ENCODE measurements at regions not wholly inside any gene's neighbourhood (a gene's known extent, or its start where the extent isn't known, plus 50 kb on each side); places are given as distances from the start of the nearest gene placed in this dataset.

DNA sequence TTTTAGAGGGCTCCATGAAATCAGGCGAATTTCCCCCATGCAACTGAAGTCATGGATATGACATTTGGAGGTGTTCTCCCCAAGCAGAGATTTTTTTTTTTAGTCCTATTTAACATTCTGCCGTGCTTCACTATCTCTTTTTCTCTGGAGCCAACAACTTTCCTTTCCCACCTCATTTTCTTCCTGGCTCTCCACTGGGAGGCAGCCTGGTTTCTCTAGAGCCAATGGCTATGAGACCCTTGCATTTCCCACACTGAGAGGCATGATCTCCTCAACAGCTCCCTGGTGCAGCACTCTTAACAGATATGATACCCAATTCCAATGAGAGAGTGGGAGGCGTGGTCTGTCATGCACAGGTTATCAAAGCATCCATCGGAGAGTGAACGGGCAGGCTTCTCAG lies 310.8 kb downstream of the DRD1 start:
- no peak for DNase-seq (ENCODE audit: low read depth)
- TF ChIP-seq, protein P1, sequence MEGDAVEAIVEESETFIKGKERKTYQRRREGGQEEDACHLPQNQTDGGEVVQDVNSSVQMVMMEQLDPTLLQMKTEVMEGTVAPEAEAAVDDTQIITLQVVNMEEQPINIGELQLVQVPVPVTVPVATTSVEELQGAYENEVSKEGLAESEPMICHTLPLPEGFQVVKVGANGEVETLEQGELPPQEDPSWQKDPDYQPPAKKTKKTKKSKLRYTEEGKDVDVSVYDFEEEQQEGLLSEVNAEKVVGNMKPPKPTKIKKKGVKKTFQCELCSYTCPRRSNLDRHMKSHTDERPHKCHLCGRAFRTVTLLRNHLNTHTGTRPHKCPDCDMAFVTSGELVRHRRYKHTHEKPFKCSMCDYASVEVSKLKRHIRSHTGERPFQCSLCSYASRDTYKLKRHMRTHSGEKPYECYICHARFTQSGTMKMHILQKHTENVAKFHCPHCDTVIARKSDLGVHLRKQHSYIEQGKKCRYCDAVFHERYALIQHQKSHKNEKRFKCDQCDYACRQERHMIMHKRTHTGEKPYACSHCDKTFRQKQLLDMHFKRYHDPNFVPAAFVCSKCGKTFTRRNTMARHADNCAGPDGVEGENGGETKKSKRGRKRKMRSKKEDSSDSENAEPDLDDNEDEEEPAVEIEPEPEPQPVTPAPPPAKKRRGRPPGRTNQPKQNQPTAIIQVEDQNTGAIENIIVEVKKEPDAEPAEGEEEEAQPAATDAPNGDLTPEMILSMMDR (conservative IDR thresholded peaks at IDR 0.05; ENCODE audit: low read length) = no peak
- no peak overlapping the region for H3K4me3 ChIP-seq (ENCODE audit: low read length)

DNA sequence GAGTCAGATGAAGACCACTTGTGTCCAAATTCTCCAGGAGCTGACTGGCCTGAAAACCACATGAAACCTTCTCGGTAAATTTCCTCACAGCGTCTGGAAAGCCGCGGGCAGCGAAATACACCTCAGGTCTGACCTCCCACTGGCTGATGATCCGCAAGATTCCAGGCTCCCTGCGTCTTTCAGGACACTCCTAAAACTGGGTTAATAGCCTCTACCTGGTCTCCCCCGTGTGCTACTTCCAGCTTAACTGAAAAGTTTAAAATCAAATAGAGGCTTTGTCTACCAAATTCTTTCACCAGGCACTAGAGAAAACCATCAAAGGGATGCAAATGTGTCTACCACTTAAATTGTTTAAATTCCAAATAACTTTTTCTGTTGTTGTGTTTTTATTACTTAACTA lies 312.6 kb downstream of the DRD1 start:
- DNase-seq (ENCODE audit: low read depth) = no peak
- H3K4me3 ChIP-seq (ENCODE audit: low read length) = no peak overlapping the region
- TF ChIP-seq, protein P1 (conservative IDR thresholded peaks at IDR 0.05; ENCODE audit: low read length) = no peak

DNA sequence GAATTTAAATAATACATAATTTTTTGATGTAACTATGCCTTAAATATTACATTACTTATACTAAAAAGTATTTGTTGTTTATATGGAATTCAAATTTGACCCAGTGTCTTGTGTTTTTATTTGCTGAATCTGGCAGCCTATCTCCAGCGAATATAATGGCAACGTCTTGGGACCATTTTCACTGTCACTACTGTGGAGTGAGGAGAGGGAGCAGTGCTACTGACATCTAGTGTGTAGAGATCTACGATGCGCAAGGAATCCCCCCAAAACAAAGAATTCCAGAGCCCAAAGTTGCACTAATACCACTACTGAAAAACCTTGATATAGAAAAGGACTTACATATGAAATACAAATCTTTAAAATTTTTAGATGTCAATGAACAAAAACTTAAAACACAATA lies 314.4 kb downstream of the DRD1 start:
- no peak overlapping the region for H3K4me3 ChIP-seq (ENCODE audit: low read length)
- no peak for DNase-seq (ENCODE audit: low read depth)
- TF ChIP-seq, protein P1 (conservative IDR thresholded peaks at IDR 0.05; ENCODE audit: low read length) = no peak

DNA sequence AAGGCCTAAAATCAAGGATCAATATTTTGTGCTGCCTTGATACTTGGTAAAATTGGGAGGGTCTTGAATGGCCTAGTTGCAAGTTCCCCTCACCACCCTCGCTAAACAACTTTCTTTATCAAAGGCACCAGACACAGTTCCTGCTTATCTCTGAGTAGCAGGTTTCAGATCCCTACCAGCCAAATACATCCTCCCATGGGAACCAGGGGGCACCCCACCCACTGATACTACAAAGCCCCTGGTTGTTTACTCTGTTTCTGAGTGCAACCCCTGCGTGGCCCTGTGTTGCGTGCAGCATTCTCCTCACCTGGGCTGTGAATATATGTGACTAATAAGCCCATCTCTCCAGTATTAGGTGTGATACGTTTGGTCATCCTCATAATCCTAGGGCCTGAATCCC lies 314.9 kb downstream of the DRD1 start:
- DNase-seq (ENCODE audit: low read depth) = no peak
- no peak overlapping the region for H3K4me3 ChIP-seq (ENCODE audit: low read length)
- TF ChIP-seq, protein P1 (conservative IDR thresholded peaks at IDR 0.05; ENCODE audit: low read length) = no peak

GRCh38 chr5:175124821-175125220 lies 319.2 kb downstream of the DRD1 start:
- no peak overlapping the region for H3K4me3 ChIP-seq (ENCODE audit: low read length)
- DNase-seq (ENCODE audit: low read depth) = no peak
- TF ChIP-seq, protein P1 (conservative IDR thresholded peaks at IDR 0.05; ENCODE audit: low read length) = no peak

DNA sequence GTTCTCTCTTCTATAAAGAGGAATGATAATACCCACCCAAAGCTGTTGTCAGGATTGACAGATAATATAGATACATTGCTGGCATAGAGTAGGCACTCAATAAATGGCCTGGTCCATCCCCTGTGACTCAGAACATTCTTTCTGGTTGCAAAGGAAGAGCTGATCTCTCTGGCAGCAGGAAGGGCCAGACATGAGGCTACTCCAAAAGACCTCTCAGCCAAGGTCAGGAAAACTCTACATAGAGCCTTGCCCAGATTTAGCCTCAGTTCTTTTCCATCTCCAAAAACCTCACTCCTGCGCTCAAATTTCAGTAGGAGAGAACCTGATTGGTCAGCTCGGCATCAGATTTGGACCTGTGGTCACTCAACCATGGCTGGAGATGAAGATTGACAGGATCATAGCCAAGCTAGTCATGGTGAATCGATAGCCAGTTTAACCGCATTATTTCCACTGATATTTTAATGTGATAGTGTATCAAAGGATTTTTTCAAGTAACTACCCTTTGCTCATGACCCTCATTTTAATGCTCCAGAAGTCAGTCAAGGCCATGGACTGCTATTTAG lies 319.6 kb downstream of the DRD1 start:
- TF ChIP-seq, protein P1 (conservative IDR thresholded peaks at IDR 0.05; ENCODE audit: low read length) = no peak
- DNase-seq (ENCODE audit: low read depth) = no peak
- no peak overlapping the region for H3K4me3 ChIP-seq (ENCODE audit: low read length)

DNA sequence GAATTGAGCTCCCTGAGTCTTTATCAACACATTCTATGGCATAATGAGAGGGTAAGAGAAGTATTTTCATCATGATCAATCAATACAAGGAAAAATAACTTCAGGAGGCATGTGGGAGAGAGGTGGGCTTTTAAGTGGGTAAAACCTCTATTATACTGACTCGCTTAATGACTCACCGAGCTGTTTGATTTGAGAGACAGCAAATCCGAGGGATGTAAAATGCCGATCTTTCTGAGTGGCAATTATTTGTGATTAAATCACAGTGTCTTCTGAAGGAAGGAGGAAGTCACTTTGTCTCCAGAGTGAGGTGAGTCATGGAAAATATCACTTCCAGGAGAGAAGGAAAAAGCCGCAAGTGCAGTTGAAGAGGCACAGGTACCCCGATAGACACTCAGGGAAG lies 320.4 kb downstream of the DRD1 start:
- TF ChIP-seq, protein P1 (conservative IDR thresholded peaks at IDR 0.05; ENCODE audit: low read length) = no peak
- H3K4me3 ChIP-seq (ENCODE audit: low read length) = no peak overlapping the region
- no peak for DNase-seq (ENCODE audit: low read depth)
